Stimulated activated CD8-positive, alpha-beta memory T cell treated with anti-CD3 and anti-CD28 coated beads, Interleukin-15, amount 100 ng/mL, for 48 hours (primary cell): ENCODE measurements at regions not wholly inside any gene's neighbourhood (a gene's known extent, or its start where the extent isn't known, plus 50 kb on each side); places are given as distances from the start of the nearest gene placed in this dataset.
"Not testable (repeated sequence)": the region's sequence is repeated elsewhere in the genome, so short reads cannot be mapped to it uniquely, and the experiment has no call there.

Source experiments
- DNase-seq, 2 donors: peaks; one replicate each; pipeline ENCODE4 v3.0.0-alpha.2; 2020; ENCODE audit warnings: low read depth in 2 of 2

DNA sequence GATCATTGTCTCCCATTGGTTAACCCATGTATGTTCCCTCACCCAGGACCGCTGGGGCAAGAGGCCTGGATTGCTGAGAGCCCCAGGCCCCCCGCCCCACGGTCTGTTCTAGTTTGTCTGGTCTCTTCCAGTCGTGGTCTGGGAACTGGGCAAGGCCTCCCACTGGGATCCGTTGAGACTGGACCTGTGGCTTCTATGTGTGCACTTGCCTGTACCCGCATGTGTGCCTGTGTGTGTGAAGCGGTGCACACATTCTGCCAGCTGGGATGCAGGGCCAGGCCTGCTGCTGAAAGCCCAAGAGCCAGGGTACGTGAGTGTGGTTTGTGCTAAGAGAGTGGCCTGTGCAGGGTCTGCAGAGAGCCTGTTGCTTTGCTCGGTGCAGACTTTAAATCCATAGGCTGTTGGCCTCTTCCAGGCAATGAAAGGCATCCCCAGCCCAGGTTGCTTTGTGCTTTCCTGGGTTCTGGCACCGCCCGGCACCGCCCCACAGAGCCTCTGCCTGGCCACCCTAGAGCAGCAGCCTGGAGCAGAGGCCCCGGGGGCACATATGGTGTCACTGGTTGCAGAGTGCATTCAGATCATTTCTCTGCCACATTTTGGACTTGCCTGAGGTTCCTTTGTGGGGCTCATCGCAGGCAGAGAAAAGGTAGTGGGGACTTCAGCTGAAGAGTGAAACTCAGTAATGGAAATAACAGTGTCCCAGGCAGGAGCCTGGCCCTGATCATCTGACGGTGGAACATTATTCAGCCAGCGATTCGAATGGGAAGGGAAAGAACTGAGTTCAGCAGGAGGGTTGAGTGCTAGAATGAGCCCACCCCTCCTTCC, 215.5 kb downstream of the GLRX3 start:
- no peak for DNase-seq

GRCh38 chr10:130352291-130352645, 216.1 kb downstream of the GLRX3 start:
- DNase-seq, result no peak

DNA sequence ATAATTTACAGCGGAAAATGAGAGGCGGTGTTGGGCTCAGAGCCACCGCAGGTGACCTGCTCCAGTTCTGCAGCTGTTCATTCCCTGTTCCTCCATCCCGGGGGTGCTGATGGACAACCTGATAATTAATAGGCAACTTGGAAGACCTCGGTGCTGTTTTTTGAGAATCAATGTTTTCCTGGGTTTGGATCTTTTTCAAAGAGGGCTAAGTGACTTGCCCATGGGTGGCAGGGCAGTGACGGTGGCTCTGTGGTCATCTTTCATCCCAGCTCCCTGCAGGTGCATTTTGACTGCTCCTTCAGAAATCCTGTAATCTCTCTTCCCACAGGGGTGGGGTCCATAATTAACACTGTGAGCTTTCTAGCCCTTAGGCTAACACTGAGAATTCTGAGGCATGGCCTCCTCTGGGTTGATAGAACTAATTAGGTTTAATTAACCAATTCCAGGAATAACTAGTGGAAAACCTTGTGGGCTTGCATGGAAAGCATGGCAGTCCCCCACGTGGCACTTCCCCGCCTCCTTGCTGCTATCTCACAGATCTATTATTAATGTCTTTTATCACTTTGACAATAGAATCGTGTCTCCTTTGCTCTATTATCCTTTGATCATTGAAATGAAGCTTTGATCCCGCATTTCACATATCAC, 217.9 kb downstream of the GLRX3 start:
- DNase-seq, result no peak

DNA sequence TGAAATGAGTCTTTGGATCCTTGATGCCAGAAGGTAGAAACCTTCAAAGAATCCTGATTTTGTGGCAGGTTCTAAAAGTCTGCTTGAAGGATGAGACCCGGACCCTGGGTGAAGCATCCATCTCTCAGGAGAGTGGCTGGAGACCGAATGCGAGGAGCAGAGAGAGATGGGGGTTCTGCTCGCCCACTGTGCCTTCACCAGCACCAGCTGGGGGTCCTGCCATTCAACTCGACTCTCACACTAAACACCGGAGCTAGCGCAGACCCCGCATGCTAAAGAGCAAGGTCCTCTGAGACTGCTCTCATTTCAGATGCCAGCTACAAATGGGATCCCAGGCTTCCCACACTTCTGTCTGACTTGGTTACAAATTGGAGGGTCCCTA, 218.4 kb downstream of the GLRX3 start:
- no peak for DNase-seq

GRCh38 chr10:130354976-130355795, 219.0 kb downstream of the GLRX3 start:
- no peak for DNase-seq

DNA sequence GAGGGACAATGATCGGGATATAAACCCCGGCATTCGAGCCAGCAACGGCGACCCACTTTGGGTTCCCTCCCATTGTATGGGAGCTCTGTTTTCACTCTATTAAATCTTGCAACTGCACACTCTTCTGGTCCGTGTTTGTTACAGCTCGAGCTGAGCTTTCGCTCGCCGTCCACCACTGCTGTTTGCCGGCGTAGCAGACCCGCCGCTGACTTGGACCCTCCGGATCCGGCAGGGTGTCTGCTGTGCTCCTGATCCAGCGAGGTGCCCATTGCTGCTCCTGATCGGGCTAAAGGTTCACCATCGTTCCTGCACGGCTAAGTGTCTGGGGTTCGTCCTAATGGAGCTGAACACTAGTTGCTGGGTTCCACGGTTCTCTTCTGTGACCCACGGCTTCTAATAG, 220.2 kb downstream of the GLRX3 start:
- DNase-seq, result not testable (repeated sequence)

GRCh38 chr10:130357226-130357625, 221.0 kb downstream of the GLRX3 start:
- no peak for DNase-seq

DNA sequence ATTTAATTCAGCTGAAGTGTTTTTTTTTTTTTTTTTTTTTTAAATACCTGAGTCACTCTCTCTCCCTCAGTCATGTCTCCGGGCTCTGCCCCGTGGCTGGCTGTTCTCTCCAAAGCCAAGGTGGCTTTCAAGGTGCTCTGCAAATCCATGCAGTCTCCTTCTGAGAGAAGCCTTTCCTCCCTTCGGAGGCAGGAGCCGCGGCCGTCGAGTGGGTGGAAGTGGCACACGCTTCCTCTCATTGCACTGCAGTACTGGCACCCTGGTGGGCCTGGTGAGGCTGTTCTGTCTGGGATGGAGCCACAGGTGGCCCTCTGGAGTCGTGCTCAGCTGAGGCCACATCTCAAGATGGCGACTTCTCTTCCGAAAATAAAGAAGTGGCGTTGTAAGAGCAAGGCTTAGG, 221.8 kb downstream of the GLRX3 start:
- no peak for DNase-seq

- no peak for DNase-seq
These were observed 222.9 kb downstream of the GLRX3 start for GRCh38 chr10:130358981-130359650.

DNA sequence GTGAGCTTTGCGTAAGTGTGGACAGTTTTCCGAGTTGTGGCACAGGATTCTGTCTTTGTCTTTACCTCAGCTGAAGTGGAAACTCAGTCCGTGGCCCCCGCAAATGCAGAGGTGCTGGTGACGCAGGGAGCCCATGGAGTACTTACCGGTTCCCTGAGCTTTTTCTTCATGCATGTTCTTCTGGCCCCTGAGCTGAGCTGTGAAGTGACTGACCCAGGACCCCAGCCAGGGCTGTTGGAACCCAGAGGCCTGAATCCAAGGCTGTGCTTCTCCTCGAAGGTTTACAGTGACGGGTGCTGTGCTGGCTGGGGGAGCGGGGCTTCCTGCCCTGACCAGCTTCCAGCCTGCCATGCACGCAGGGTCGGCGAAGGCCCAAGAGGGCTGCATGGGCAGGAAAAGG, 223.5 kb downstream of the GLRX3 start:
- no peak for DNase-seq

GRCh38 chr10:130360826-130361311, 224.7 kb downstream of the GLRX3 start:
- DNase-seq, result no peak

- no peak for DNase-seq
These were observed 225.3 kb downstream of the GLRX3 start for GRCh38 chr10:130361351-130362105.

DNA sequence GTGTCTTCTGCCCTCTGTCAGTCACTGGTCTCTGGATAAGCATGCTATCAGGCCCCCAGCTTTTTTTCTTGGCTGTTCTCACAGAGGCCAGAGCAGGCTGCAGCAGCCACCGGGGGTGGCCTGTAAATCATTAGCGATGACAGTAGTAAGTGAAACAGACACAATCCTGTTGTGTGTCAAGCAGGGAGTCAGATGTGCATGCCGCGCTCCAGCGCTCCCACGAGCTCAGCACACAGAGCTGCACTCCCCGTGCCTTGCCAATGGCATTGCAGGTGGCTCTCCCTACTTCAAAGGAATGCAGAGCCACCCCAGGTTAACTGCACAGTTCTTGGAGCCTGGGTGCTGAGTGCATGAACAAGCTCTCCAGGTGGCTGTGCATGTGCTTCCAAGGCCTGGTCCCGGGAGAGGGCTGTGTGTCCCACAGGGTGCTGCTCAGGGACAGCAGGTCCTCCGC, 226.1 kb downstream of the GLRX3 start:
- no peak for DNase-seq

- DNase-seq, result no peak
These were observed 226.9 kb downstream of the GLRX3 start for GRCh38 chr10:130363051-130363450.

DNA sequence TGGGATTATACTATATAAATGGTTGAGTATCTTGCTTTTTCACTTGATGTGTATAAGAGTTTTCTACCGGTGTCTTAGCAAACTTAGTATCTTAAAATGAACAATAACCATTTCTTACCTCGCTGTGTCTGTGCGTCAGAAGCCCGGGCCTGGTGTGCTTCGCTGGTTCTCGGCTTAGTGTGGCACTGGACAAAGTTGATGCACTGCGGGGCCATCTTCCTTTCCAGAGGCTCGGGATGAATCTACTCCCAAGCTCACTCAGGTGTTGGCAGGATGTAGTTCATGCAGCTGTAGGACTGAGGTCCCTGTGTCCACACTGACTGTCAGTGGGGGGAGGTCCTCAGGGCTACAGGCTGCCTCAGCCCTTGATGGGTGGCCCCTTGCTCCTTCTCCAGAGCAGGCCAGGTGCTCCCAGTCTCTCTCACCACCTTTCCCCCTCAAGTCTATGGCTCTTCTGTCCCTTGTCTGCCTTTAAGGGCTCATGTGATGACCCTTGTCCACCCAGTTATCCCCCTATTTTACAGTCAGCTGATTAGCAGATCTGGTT, 227.8 kb downstream of the GLRX3 start:
- no peak for DNase-seq

- no peak for DNase-seq
These were observed 228.6 kb downstream of the GLRX3 start for GRCh38 chr10:130364631-130365411.

DNA sequence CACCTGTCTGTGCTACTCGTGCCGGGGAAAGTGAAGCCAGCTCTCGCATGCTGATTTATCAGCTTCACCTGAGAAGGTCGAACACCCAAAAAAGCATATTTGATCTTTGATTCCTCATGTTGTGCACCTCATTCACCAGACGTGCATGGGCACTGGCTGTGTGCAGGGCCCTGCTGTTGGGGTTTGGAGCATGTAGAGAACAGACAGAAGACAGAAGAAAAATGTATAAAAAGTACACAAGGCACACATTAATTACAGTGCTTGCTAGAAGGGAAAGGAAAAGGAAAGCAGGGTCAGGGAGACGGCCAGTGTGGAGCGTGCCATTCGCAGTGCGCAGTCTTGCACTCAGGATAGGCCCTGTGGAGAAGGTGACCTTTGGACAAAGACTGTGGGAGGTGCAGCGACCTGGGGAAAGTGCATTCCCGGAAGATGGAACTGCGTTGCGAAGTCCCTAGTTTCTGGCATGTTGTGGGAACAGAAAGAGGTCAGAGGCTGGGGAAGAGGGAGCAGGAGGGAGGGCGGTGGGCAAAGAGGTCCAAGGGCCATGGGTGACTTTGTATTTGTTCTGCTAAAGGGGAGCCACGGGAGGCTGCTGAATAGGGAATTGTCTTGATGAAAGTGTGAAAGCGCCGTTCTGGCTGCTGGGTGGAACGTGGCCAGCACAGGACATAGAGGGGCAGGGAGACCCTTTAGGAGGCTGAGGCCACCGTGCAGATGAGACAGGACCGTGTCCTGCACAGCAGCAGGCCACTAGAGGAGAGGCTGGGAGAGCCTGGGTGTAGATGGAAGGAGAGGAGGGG, 232.8 kb downstream of the GLRX3 start:
- DNase-seq, result no peak

- DNase-seq, result no peak
These were observed 233.6 kb downstream of the GLRX3 start for GRCh38 chr10:130369645-130370381.
